GM23248 (cell line): ENCODE measurements at regions not wholly inside any gene's neighbourhood (a gene's known extent, or its start where the extent isn't known, plus 50 kb on each side); places are given as distances from the start of the nearest gene placed in this dataset.

ENCODE experiments used
- EZH2 ChIP-seq: fragments of 200-600 bp; sonication (generic); IDR thresholded peaks from 2 replicates; pipeline ENCODE4 v1.6.1; 2018; ENCODE audit warnings: antibody characterized with exemption, mild to moderate bottlenecking; ENCODE audit not compliant: insufficient read depth, poor library complexity, severe bottlenecking
- EZH2phosphoT487 ChIP-seq: fragments of 200-600 bp; sonication (generic); IDR thresholded peaks from 2 replicates; pipeline ENCODE4 v1.6.1; 2018; ENCODE audit warnings: antibody characterized with exemption, moderate library complexity, mild to moderate bottlenecking, low read depth; ENCODE audit not compliant: insufficient read depth

- TF ChIP-seq EZH2 (no peak), EZH2phosphoT487 (no peak)
Measured at GRCh38 chrX:69285881-69286564, 120.8 kb upstream of the PJA1 start.
